Smooth muscle cell (in vitro differentiated cells): ENCODE measurements at regions not wholly inside any gene's neighbourhood (a gene's known extent, or its start where the extent isn't known, plus 50 kb on each side); places are given as distances from the start of the nearest gene placed in this dataset. TPM values are rescaled to one million over a fixed set of nuclear protein-coding genes. Genes with fewer than 3 reads are reported as not detected.

Source experiments
- DNase-seq: peaks from one replicate; lab custom pipeline; 2025; ENCODE audit not compliant: unreplicated experiment; lab: John Stamatoyannopoulos, UW
- H2AFZ ChIP-seq: fragments of 200-600 bp; sonication (generic); 2 replicates; pipeline ENCODE4 v1.6.0; 2016; ENCODE audit warnings: antibody characterized with exemption, low read depth, mild to moderate bottlenecking
- H3F3A ChIP-seq: fragments of 200-600 bp; sonication (generic); 2 replicates; pipeline ENCODE4 v1.6.0; 2017; ENCODE audit warnings: antibody characterized with exemption, low read depth
- H3K27ac ChIP-seq: fragments of 200-600 bp; sonication (generic); 2 replicates; pipeline ENCODE4 v1.5.1; 2016; ENCODE audit warnings: low read depth, mild to moderate bottlenecking
- H3K27me3 ChIP-seq: fragments of 200-600 bp; sonication (generic); 2 replicates; pipeline ENCODE4 v1.6.1; 2016; ENCODE audit warnings: low read depth, mild to moderate bottlenecking
- H3K36me3 ChIP-seq: fragments of 200-600 bp; sonication (generic); 2 replicates; pipeline ENCODE4 v1.5.1; 2016; ENCODE audit warnings: low read depth
- H3K4me1 ChIP-seq: fragments of 200-600 bp; sonication (generic); 2 replicates; pipeline ENCODE4 v1.5.1; 2016; ENCODE audit warnings: low read depth
- H3K4me2 ChIP-seq: fragments of 200-600 bp; sonication (generic); 2 replicates; pipeline ENCODE4 v1.6.0; 2016; ENCODE audit warnings: mild to moderate bottlenecking
- H3K4me3 ChIP-seq: fragments of 200-600 bp; sonication (generic); 2 replicates; pipeline ENCODE4 v1.5.1; 2016; ENCODE audit warnings: mild to moderate bottlenecking
- H3K79me2 ChIP-seq: fragments of 200-600 bp; sonication (generic); 2 replicates; pipeline ENCODE4 v1.6.0; 2016; ENCODE audit warnings: low read depth, mild to moderate bottlenecking
- H3K9ac ChIP-seq: fragments of 200-600 bp; sonication (generic); 2 replicates; pipeline ENCODE4 v1.6.0; 2016; ENCODE audit warnings: low read depth
- H3K9me3 ChIP-seq: fragments of 200-600 bp; sonication (generic); replicated peaks from 2 replicates; pipeline ENCODE4 v1.5.1; 2016; ENCODE audit warnings: low read depth
- H4K20me1 ChIP-seq: fragments of 200-600 bp; sonication (generic); 2 replicates; pipeline ENCODE4 v1.6.0; 2016; ENCODE audit warnings: low read depth
- WGBS: methylation state at CpG from one replicate; pipeline ENCODE4 v1.1.7; 2016; ENCODE audit warnings: low lambda C conversion rate; 5-methylcytosine and 5-hydroxymethylcytosine counted together
- small RNA-seq: library from RNA; depleted of rRNA; stranded (forward); fragments of <200 nt; gene quantifications from one replicate; pipeline ENCODE3, GENCODE V24; 2014
- TF ChIP-seq, protein P1 (sequence below): fragments of 200-600 bp; sonication (generic); IDR thresholded peaks from 2 replicates; pipeline ENCODE4 v1.5.1; 2017; ENCODE audit warnings: borderline replicate concordance, mild to moderate bottlenecking, antibody characterized with exemption; ENCODE audit not compliant: insufficient read depth, poor library complexity, severe bottlenecking

DNA sequence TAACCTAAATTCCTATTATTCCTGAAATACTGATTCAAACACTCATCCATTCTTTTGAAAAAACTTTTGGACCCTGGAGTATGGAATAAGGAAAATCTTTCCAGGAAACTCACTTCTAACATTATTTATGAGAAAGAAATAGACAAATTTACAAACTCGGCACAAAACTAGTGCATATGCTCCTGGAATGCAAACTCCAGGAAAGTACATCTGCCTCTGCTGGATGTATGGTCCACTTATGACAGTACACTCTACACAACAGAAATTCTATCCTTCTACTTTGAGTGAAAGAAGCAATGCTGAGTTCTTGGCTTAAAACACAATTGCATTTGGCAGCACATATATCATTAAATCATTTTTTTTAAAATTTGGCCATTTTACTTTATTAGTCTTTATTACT, 700.5 kb upstream of the STXBP6 start:
- Histone ChIP-seq H3K4me1 (no peaks in the 10 kb centered on the region), H3K9me3 (no peaks in the 10 kb centered on the region), H3K27ac (no peak overlapping the region), H3K27me3 (no peaks in the 10 kb centered on the region), H3K36me3 (no peaks in the 10 kb centered on the region), H3K9ac (no peak overlapping the region), H4K20me1 (no peaks in the 10 kb centered on the region), H3F3A (no peaks in the 10 kb centered on the region), H3K4me3 (no peak overlapping the region), H2AFZ (no peak overlapping the region), H3K4me2 (no peak overlapping the region), H3K79me2 (no peaks in the 10 kb centered on the region)
- TF ChIP-seq, protein P1, sequence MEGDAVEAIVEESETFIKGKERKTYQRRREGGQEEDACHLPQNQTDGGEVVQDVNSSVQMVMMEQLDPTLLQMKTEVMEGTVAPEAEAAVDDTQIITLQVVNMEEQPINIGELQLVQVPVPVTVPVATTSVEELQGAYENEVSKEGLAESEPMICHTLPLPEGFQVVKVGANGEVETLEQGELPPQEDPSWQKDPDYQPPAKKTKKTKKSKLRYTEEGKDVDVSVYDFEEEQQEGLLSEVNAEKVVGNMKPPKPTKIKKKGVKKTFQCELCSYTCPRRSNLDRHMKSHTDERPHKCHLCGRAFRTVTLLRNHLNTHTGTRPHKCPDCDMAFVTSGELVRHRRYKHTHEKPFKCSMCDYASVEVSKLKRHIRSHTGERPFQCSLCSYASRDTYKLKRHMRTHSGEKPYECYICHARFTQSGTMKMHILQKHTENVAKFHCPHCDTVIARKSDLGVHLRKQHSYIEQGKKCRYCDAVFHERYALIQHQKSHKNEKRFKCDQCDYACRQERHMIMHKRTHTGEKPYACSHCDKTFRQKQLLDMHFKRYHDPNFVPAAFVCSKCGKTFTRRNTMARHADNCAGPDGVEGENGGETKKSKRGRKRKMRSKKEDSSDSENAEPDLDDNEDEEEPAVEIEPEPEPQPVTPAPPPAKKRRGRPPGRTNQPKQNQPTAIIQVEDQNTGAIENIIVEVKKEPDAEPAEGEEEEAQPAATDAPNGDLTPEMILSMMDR = no peak
- WGBS = 91% methylated on average over 1 of the region's 1 CpG
- DNase-seq = no peak

Small RNA genes in the stretch of these regions (small RNA-seq; reads per million reads assigned to genes)
- not detected for gene RF00440
